Spleen (tissue), 11 donors: ENCODE measurements at regions not wholly inside any gene's neighbourhood (a gene's known extent, or its start where the extent isn't known, plus 50 kb on each side); places are given as distances from the start of the nearest gene placed in this dataset.

Experiments
- DNase-seq: peaks from one replicate; pipeline ENCODE4 v3.0.0-alpha.2; 2020
- H3K27ac ChIP-seq, 8 donors: fragments of 200-600 bp; sonication (generic) in 7 of 8; 1 replicate in 4 of 8; 2 replicates in 4 of 8; pipeline versions ENCODE4 v1.5.0 to v1.8.0; 2016 to 2021; ENCODE audit warnings: inconsistent platforms in 4 of 8, mild to moderate bottlenecking in 4 of 8, moderate library complexity in 1 of 8
- H3K27me3 ChIP-seq, 7 donors: fragments of 200-600 bp; sonication (generic) in 6 of 7; replicated peaks in 1 of 7; 1 replicate in 4 of 7; 2 replicates in 3 of 7; pipeline versions ENCODE4 v1.5.0 to v1.8.0; 2016 to 2021; ENCODE audit warnings: inconsistent platforms in 3 of 7, mild to moderate bottlenecking in 1 of 7
- H3K36me3 ChIP-seq, 6 donors: fragments of 200-600 bp; sonication (generic) in 5 of 6; 1 replicate in 4 of 6; 2 replicates in 2 of 6; pipeline versions ENCODE4 v1.5.0 to v1.8.0; 2016 to 2021; ENCODE audit warnings: inconsistent platforms in 2 of 6
- H3K4me1 ChIP-seq, 6 donors: fragments of 200-600 bp; sonication (generic) in 5 of 6; 1 replicate in 3 of 6; 2 replicates in 3 of 6; pipeline versions ENCODE4 v1.5.0 to v1.8.0; 2016 to 2021; ENCODE audit warnings: inconsistent platforms in 3 of 6
- H3K4me3 ChIP-seq, 8 donors: fragments of 200-600 bp; sonication (generic) in 7 of 8; 1 replicate in 4 of 8; 2 replicates in 4 of 8; pipeline versions ENCODE4 v1.5.0 to v1.8.0; 2016 to 2021; ENCODE audit warnings: inconsistent platforms in 4 of 8, mild to moderate bottlenecking in 4 of 8, moderate library complexity in 2 of 8
- H3K9me3 ChIP-seq, 8 donors: fragments of 200-600 bp; sonication (generic) in 7 of 8; 1 replicate in 4 of 8; 2 replicates in 4 of 8; pipeline versions ENCODE4 v1.5.0 to v1.8.0; 2016 to 2021; ENCODE audit warnings: inconsistent platforms in 4 of 8
- CTCF ChIP-seq, 11 experiments: fragments of 200-600 bp in 7 of 11; fragments of 450-650 bp in 4 of 11; sonication (generic) in 4 of 11; IDR thresholded peaks in 8 of 11; conservative IDR thresholded peaks in 3 of 11; 1 replicate in 7 of 11; 2 replicates in 4 of 11; pipeline versions ENCODE4 v1.4.0 to v1.8.0; 2016 to 2021; ENCODE audit warnings: antibody characterized with exemption in 11 of 11, inconsistent platforms in 4 of 11, mild to moderate bottlenecking in 1 of 11
- POLR2A ChIP-seq, 3 donors: fragments of 450-650 bp; IDR thresholded peaks; one replicate each; pipeline ENCODE4 v1.5.1; 2017; ENCODE audit warnings: antibody characterized with exemption in 3 of 3, mild to moderate bottlenecking in 1 of 3
- POLR2AphosphoS5 ChIP-seq, 3 donors: sonication (generic); formaldehyde crosslinking; IDR thresholded peaks; one replicate each; pipeline ENCODE4 v1.5.1; 2017; ENCODE audit warnings: antibody characterized with exemption in 3 of 3
- WGBS, 5 donors: extraction: QIAGEN DNeasy Blood & Tissue Kit in 3 of 5; methylation state at CpG; one replicate each; pipeline versions ENCODE4 v1.1.5 to v1.1.7; 2013 to 2018; 5-methylcytosine and 5-hydroxymethylcytosine counted together
- intact Hi-C: fragments of 100-400 bp; cut with DNase I; formaldehyde crosslinking; loops from one replicate; pipeline ENCODE4 v1.15.0; 2023; ENCODE audit warnings: low total_unique reads
- donor health status: healthy with polysubstance abuse.
- donor health status: DM: no; HTN: no; CAD: no; lungs with moderate emphysema.
- donor health status: DM: no; HTN: no; CAD: no.
- donor health status: Bipolar disorder and iron deficiency.
- donor health status: healthy.
- donor health status: DM: no; HTN: no; CAD: no.
- donor health status: DM: yes; HTN: yes; CAD: no.

- Histone ChIP-seq H3K4me1 (peaks cover 75 to 100% (median 97%) of the 10 kb centered on the region in 6 donors), H3K27ac (peak overlapping the region; percentile 73 to 97 (median 77)), H3K27me3 (no peaks in the 10 kb centered on the region), H3K4me3 (peak overlapping the region in 4 of 8 donors; percentile 0 to 40 (median 4)), H3K9me3 (no peaks in the 10 kb centered on the region), H3K36me3 (peaks cover 0 to 62% (median 0%) of the 10 kb centered on the region in 6 donors)
- intact Hi-C loops = no loop called here
- TF ChIP-seq POLR2AphosphoS5 (IDR thresholded peaks at IDR 0.05) = no peak
- TF ChIP-seq POLR2A (IDR thresholded peaks at IDR 0.05) = no peak
- TF ChIP-seq CTCF (IDR thresholded peaks at IDR 0.05 in 8 of 11, conservative IDR thresholded peaks at IDR 0.05 in 3 of 11) = no peak
- no peak for DNase-seq
- 29 to 53% (median 33%) methylated on average over 10 of the region's 10 CpGs for WGBS, 5 donors
These were observed 331.9 kb downstream of the SEC14L1 start for GRCh38 chr17:77472468-77473310.

GRCh38 chr17:77473615-77474226 is 333.0 kb downstream of the SEC14L1 start:
- WGBS, 5 donors = 65 to 81% (median 72%) methylated on average over 6 of the region's 6 CpGs
- intact Hi-C loops = no loop called here
- DNase-seq = no peak

GRCh38 chr17:77474292-77474988 is 333.7 kb downstream of the SEC14L1 start:
- peak overlapping the region; percentile 19 to 97 (median 60) for H3K27ac ChIP-seq
- H3K36me3 ChIP-seq = peaks cover 0 to 51% (median 0%) of the 10 kb centered on the region in 6 donors

More at GRCh38 chr17:77473615-77474226, 333.0 kb downstream of the SEC14L1 start:
- no peak for TF ChIP-seq POLR2AphosphoS5 (IDR thresholded peaks at IDR 0.05)
- no peak for TF ChIP-seq POLR2A (IDR thresholded peaks at IDR 0.05)
- TF ChIP-seq CTCF (IDR thresholded peaks at IDR 0.05 in 8 of 11, conservative IDR thresholded peaks at IDR 0.05 in 3 of 11) = no peak
- H3K4me1 ChIP-seq = peaks cover 79 to 100% (median 97%) of the 10 kb centered on the region in 6 donors
- no peaks in the 10 kb centered on the region for H3K9me3 ChIP-seq
- H3K36me3 ChIP-seq = peaks cover 0 to 54% (median 0%) of the 10 kb centered on the region in 6 donors
- H3K27ac ChIP-seq = peak overlapping the region in 7 of 8 donors; percentile 19 to 97 (median 77)
- H3K4me3 ChIP-seq = no peak overlapping the region
- H3K27me3 ChIP-seq = no peaks in the 10 kb centered on the region

More at GRCh38 chr17:77474292-77474988, 333.7 kb downstream of the SEC14L1 start:
- DNase-seq = no peak
- 79 to 84% (median 83%) methylated on average over 12 of the region's 12 CpGs for WGBS, 5 donors
- H3K4me1 ChIP-seq = peaks cover 82 to 100% (median 96%) of the 10 kb centered on the region in 6 donors
- H3K4me3 ChIP-seq = no peak overlapping the region
- TF ChIP-seq CTCF (IDR thresholded peaks at IDR 0.05 in 8 of 11, conservative IDR thresholded peaks at IDR 0.05 in 3 of 11) = no peak
- peak in 2 of 3 donors; percentile 6 to 26 for TF ChIP-seq POLR2AphosphoS5 (IDR thresholded peaks at IDR 0.05)
- no peak for TF ChIP-seq POLR2A (IDR thresholded peaks at IDR 0.05)
- intact Hi-C loops = no loop called here
- no peaks in the 10 kb centered on the region for H3K9me3 ChIP-seq
- no peaks in the 10 kb centered on the region for H3K27me3 ChIP-seq
